CD14-positive monocyte (primary cell): ENCODE measurements at regions not wholly inside any gene's neighbourhood (a gene's known extent, or its start where the extent isn't known, plus 50 kb on each side); places are given as distances from the start of the nearest gene placed in this dataset.

Experiments used
- DNase-seq, 3 donors: peaks; one replicate each; pipeline ENCODE4 v3.0.0-alpha.2; 2011 to 2022
- H2AFZ ChIP-seq: 2 replicates; pipeline ENCODE4 v1.6.0; 2012; ENCODE audit warnings: mild to moderate bottlenecking, low read depth, low read length, inconsistent platforms; ENCODE audit not compliant: insufficient read depth, poor library complexity, severe bottlenecking
- H3K27ac ChIP-seq, 2 donors: 1 replicate in 1 of 2; 2 replicates in 1 of 2; pipeline ENCODE4 v1.5.1; 2012 to 2013; ENCODE audit warnings: low read length in 2 of 2, control low read depth in 1 of 2, inconsistent platforms in 1 of 2, low read depth in 1 of 2, mild to moderate bottlenecking in 1 of 2
- H3K27me3 ChIP-seq, 2 donors: one replicate each; pipeline versions ENCODE4 v1.6.0 to v1.6.1; 2011 to 2013; ENCODE audit warnings: low read length in 2 of 2; ENCODE audit not compliant: control insufficient read depth in 2 of 2, insufficient read depth in 2 of 2
- H3K36me3 ChIP-seq, 2 donors: replicated peaks in 1 of 2; 1 replicate in 1 of 2; 2 replicates in 1 of 2; pipeline versions ENCODE4 v1.5.1 to v1.6.1; 2012 to 2013; ENCODE audit warnings: low read length in 2 of 2, control low read depth in 1 of 2, inconsistent platforms in 1 of 2, mild to moderate bottlenecking in 1 of 2; ENCODE audit not compliant: insufficient read depth in 2 of 2, control insufficient read depth in 1 of 2
- H3K4me1 ChIP-seq, 2 donors: 1 replicate in 1 of 2; 2 replicates in 1 of 2; pipeline versions ENCODE4 v1.5.1 to v1.6.1; 2012 to 2013; ENCODE audit warnings: low read length in 2 of 2, control low read depth in 1 of 2, inconsistent platforms in 1 of 2, mild to moderate bottlenecking in 1 of 2, moderate library complexity in 1 of 2; ENCODE audit not compliant: insufficient read depth in 2 of 2, control insufficient read depth in 1 of 2
- H3K4me2 ChIP-seq: replicated peaks from 2 replicates; pipeline ENCODE3; 2012; ENCODE audit warnings: low read length, moderate library complexity, mild to moderate bottlenecking; ENCODE audit not compliant: poor library complexity, severe bottlenecking; ENCODE audit errors: extremely low read depth
- H3K4me3 ChIP-seq, 3 experiments: fragments of 200-600 bp in 1 of 3; sonication (generic) in 1 of 3; replicated peaks in 1 of 3; 1 replicate in 2 of 3; 2 replicates in 1 of 3; pipeline ENCODE4 v1.5.1; 2011 to 2013; ENCODE audit warnings: low read length in 3 of 3, mild to moderate bottlenecking in 3 of 3, control low read depth in 2 of 3, low read depth in 2 of 3, inconsistent platforms in 1 of 3, moderate library complexity in 1 of 3
- H3K79me2 ChIP-seq: 2 replicates; pipeline ENCODE4 v1.6.0; 2012; ENCODE audit warnings: mild to moderate bottlenecking, control low read depth, inconsistent platforms, low read length, moderate library complexity; ENCODE audit not compliant: insufficient read depth
- H3K9ac ChIP-seq: 2 replicates; pipeline ENCODE4 v1.6.0; 2017; ENCODE audit warnings: low read length, mild to moderate bottlenecking; ENCODE audit not compliant: insufficient read depth, poor library complexity, severe bottlenecking
- H3K9me3 ChIP-seq, 2 donors: replicated peaks in 1 of 2; 1 replicate in 1 of 2; 2 replicates in 1 of 2; pipeline versions ENCODE4 v1.5.1 to v1.6.1; 2012 to 2013; ENCODE audit warnings: low read length in 2 of 2, control low read depth in 1 of 2; ENCODE audit not compliant: control insufficient read depth in 1 of 2, insufficient read depth in 1 of 2
- H4K20me1 ChIP-seq: 2 replicates; pipeline ENCODE4 v1.6.0; 2012; ENCODE audit warnings: mild to moderate bottlenecking, low read length, control low read depth, moderate library complexity; ENCODE audit not compliant: insufficient read depth
- H3K27ac Mint-ChIP-seq, 7 donors: one replicate each; pipeline ENCODE4 v1.8.0; 2020; ENCODE audit warnings: mild to moderate bottlenecking in 7 of 7, mixed read lengths in 7 of 7, moderate library complexity in 6 of 7, inconsistent platforms in 2 of 7
- H3K27me3 Mint-ChIP-seq, 3 donors: one replicate each; pipeline ENCODE4 v1.8.0; 2021 to 2022; ENCODE audit warnings: low read depth in 3 of 3, mild to moderate bottlenecking in 3 of 3, mixed read lengths in 3 of 3, moderate library complexity in 3 of 3, inconsistent platforms in 1 of 3
- H3K36me3 Mint-ChIP-seq, 2 donors: one replicate each; pipeline ENCODE4 v1.8.0; 2020; ENCODE audit warnings: mixed read lengths in 2 of 2, inconsistent platforms in 1 of 2, mild to moderate bottlenecking in 1 of 2
- H3K4me1 Mint-ChIP-seq: one replicate; pipeline ENCODE4 v1.8.0; 2020; ENCODE audit warnings: mild to moderate bottlenecking, mixed read lengths
- H3K4me3 Mint-ChIP-seq, 2 donors: one replicate each; pipeline ENCODE4 v1.8.0; 2020; ENCODE audit warnings: mild to moderate bottlenecking in 2 of 2, mixed read lengths in 2 of 2, moderate library complexity in 1 of 2
- H3K9me3 Mint-ChIP-seq, 7 donors: one replicate each; pipeline ENCODE4 v1.8.0; 2020 to 2022; ENCODE audit warnings: mixed read lengths in 7 of 7, mild to moderate bottlenecking in 6 of 7, moderate library complexity in 6 of 7, inconsistent platforms in 2 of 7
- CTCF ChIP-seq: fragments of 200-600 bp; IDR thresholded peaks from one replicate; pipeline ENCODE4 v1.8.0; 2022; ENCODE audit warnings: antibody characterized with exemption, mild to moderate bottlenecking
- WGBS: methylation state at CpG from one replicate; pipeline ENCODE4 v1.1.5; 2013; ENCODE audit warnings: missing lambda C conversion rate; ENCODE audit not compliant: insufficient coverage; 5-methylcytosine and 5-hydroxymethylcytosine counted together
- intact Hi-C, 2 donors: fragments of 100-400 bp; cut with micrococcal nuclease; formaldehyde crosslinking; loops; one replicate each; pipeline versions ENCODE4 v1.15.0 to v1.15.1; 2023

- no peak overlapping the region for H3K27ac ChIP-seq
- intact Hi-C loops: no loop called here
- no peaks in the 10 kb centered on the region for H3K4me1 ChIP-seq
- H3K9ac ChIP-seq: no peak overlapping the region
- H3K36me3 ChIP-seq: no peaks in the 10 kb centered on the region
- H3K4me1 Mint-ChIP-seq: no peaks in the 10 kb centered on the region
- WGBS: no CpG with 5 or more reads among the region's 1 CpG
- peaks cover 0 to 11% (median 2%) of the 10 kb centered on the region in 7 donors for H3K9me3 Mint-ChIP-seq
- H4K20me1 ChIP-seq: no peaks in the 10 kb centered on the region
- H3K36me3 Mint-ChIP-seq: no peaks in the 10 kb centered on the region
- H3K27ac Mint-ChIP-seq: no peak overlapping the region
- H2AFZ ChIP-seq: no peak overlapping the region
- H3K4me2 ChIP-seq: no peak overlapping the region
- H3K27me3 ChIP-seq: no peaks in the 10 kb centered on the region
- no peak for TF ChIP-seq CTCF
- DNase-seq: no peak
- no peaks in the 10 kb centered on the region for H3K27me3 Mint-ChIP-seq
- H3K9me3 ChIP-seq: peaks cover 5 to 7% of the 10 kb centered on the region in 2 donors
- H3K4me3 ChIP-seq: no peak overlapping the region
- H3K4me3 Mint-ChIP-seq: no peak overlapping the region
- no peaks in the 10 kb centered on the region for H3K79me2 ChIP-seq
Measured at GRCh38 chr3:88596451-88596850, 446.7 kb downstream of the C3orf38 start.

GRCh38 chr3:88610820-88611219 lies 461.1 kb downstream of the C3orf38 start:
- DNase-seq: no peak
- Histone ChIP-seq H2AFZ (no peak overlapping the region), H4K20me1 (no peaks in the 10 kb centered on the region), H3K79me2 (no peaks in the 10 kb centered on the region), H3K4me2 (no peak overlapping the region), H3K4me3 (no peak overlapping the region), H3K27me3 (no peaks in the 10 kb centered on the region), H3K9me3 (no peaks in the 10 kb centered on the region), H3K9ac (no peak overlapping the region), H3K27ac (no peak overlapping the region), H3K4me1 (no peaks in the 10 kb centered on the region), H3K36me3 (no peaks in the 10 kb centered on the region)
- H3K36me3 Mint-ChIP-seq: no peaks in the 10 kb centered on the region
- intact Hi-C loops: no loop called here
- H3K9me3 Mint-ChIP-seq: peaks cover 0 to 4% (median 0%) of the 10 kb centered on the region in 7 donors
- no peak for TF ChIP-seq CTCF
- H3K4me1 Mint-ChIP-seq: no peaks in the 10 kb centered on the region
- WGBS: 100% methylated on average over 1 of the region's 5 CpGs
- H3K27ac Mint-ChIP-seq: no peak overlapping the region
- no peak overlapping the region for H3K4me3 Mint-ChIP-seq
- no peaks in the 10 kb centered on the region for H3K27me3 Mint-ChIP-seq
